22Rv1 (cell line): ENCODE measurements at regions not wholly inside any gene's neighbourhood (a gene's known extent, or its start where the extent isn't known, plus 50 kb on each side); places are given as distances from the start of the nearest gene placed in this dataset.

ENCODE experiments used
- ZFX ChIP-seq: fragments of 450-650 bp; IDR thresholded peaks from 2 replicates; pipeline ENCODE4 v1.6.1; 2017; ENCODE audit warnings: antibody characterized with exemption, borderline replicate concordance
- TF ChIP-seq, protein P1 (sequence below): fragments of 450-650 bp; IDR thresholded peaks from 2 replicates; pipeline ENCODE4 v1.5.1; 2017; ENCODE audit warnings: mild to moderate bottlenecking

DNA sequence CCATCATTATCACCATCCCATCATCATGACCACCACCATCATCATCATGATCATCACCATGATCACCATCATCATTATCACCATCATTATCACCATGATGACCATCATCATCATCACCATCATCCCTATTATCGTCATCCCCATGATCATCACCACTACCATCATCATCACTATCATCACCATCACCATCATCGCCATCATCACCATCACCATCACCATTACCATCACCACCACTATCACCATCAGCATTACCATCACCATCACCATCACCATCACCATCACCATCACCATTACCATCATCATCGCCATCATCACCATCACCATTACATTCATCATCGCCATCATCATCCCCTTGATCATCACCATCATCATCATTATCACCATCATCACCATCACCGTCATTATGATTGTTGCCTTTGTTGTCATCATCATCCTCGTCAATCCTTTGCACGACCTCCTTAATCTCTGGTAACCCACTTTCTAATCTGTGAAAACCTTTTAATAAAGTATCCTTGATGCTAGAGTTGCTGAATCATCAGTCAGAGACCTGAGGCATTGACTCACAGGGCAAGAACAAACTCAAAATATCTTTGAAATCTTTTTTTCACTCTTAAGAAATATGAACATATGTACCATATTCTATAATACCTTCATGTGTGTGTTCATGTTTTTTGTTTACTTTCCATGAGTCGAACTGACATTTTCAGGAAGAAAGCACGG, 116.3 kb upstream of the FOXF1 start:
- TF ChIP-seq, protein P1, sequence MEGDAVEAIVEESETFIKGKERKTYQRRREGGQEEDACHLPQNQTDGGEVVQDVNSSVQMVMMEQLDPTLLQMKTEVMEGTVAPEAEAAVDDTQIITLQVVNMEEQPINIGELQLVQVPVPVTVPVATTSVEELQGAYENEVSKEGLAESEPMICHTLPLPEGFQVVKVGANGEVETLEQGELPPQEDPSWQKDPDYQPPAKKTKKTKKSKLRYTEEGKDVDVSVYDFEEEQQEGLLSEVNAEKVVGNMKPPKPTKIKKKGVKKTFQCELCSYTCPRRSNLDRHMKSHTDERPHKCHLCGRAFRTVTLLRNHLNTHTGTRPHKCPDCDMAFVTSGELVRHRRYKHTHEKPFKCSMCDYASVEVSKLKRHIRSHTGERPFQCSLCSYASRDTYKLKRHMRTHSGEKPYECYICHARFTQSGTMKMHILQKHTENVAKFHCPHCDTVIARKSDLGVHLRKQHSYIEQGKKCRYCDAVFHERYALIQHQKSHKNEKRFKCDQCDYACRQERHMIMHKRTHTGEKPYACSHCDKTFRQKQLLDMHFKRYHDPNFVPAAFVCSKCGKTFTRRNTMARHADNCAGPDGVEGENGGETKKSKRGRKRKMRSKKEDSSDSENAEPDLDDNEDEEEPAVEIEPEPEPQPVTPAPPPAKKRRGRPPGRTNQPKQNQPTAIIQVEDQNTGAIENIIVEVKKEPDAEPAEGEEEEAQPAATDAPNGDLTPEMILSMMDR: no peak
- no peak for TF ChIP-seq ZFX
